HG02938 (cell line): ENCODE measurements at regions not wholly inside any gene's neighbourhood (a gene's known extent, or its start where the extent isn't known, plus 50 kb on each side); places are given as distances from the start of the nearest gene placed in this dataset.
"Not testable (repeated sequence)": the region's sequence is repeated elsewhere in the genome, so short reads cannot be mapped to it uniquely, and the experiment has no call there.

ENCODE experiments used
- ATAC-seq: cut with Tn5 transposase; IDR thresholded peaks from one replicate; pipeline ENCODE4 v1.9.1; 2021; ENCODE audit warnings: mild to moderate bottlenecking, moderate library complexity; ENCODE audit not compliant: unreplicated experiment

DNA sequence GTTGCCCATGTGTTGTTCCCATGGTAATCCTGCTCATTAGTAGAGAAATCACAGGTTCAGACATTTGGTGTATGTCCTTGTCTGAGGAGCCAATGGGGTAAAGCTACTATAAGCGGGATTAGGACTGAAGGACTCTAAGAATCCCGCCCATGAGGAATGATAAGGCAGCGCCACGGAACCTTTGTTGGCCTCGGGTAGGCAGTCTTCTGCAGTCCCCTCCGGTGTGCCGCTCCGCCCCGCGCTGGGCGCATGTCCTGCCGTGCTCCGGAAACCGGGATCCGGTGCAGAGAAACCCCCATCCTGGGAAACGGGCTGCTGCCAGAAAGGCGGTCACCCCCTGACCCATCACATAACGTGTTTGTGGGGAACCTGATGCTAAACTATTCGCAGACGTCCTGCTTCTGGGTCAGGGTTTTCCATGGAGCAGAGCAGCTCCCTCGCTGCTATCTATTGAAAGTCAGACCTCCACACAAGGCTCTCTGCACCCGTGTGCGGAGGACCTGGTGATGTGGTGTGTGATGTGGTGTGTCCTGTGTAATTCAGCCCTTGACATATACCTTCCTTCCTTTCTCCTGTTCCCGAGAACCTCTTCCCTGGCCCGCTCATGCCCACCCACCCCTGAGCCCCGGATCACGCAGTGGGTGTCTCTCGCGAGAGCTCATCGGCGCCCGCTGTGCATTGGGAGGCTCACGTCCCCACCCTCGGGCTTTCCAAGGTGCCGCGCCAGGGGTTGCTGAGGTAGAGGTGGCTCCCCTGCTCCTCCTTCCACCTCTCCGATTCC, 220.8 kb upstream of the HSFY1 start:
- ATAC-seq: not testable (repeated sequence)

DNA sequence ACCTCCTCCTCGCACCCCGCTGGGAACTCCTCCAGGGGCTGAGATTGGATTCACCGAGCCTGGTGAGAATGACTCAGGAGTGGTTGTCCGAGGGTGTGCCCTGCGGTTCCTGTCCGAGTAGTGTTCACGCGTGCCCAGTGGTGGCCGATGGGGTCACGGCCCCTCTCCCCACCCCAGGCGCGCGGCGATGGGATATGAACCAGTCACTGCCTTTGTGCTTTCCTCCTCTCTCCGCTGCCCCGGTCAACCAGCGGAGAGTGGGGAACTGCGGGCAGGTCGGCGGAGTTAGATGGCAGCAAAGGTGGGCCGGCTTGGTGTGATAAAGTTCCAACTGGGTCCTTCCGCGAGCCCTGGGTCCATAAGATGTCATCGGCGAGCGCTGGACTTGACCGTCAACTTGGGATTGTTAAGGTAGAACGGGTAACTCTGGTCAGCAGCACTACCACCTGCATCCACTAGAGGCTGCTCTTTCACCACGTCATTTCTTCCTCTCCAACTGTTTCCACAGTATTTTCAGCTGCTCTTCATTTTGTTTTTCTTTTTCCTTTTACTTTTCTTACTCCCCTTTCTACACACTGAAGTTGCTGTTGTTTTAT, 220.1 kb upstream of the HSFY1 start:
- ATAC-seq: peak; percentile 71

DNA sequence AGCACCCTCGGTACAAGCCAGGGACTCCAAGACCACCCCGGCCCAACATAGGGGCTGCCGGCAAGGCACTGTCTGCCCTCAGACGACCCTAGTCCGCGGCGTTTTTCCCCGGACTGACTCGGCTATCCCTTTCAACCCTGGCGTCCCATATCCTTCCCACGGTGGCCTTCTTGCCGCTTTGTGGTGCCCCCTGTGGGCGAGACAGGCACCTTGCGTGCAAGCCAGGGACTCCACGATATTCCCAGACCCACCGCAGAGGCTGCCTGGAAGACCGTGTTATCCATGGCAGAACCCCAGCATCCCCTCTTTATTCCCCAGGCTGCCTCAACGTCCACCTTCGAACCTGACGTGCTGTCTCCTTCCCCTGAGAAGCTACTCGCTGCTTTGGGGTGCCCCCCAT, 204.0 kb upstream of the HSFY1 start:
- not testable (repeated sequence) for ATAC-seq
